ENCODE measurements at regions not wholly inside any gene's neighbourhood (a gene's known extent, or its start where the extent isn't known, plus 50 kb on each side); places are given as distances from the start of the nearest gene placed in this dataset.

- TF ChIP-seq CTCF (IDR thresholded peaks at IDR 0.05) (no peak), EZH2 (IDR thresholded peaks at IDR 0.05; ENCODE audit: borderline replicate concordance, insufficient read depth, low read depth, low read length, poor library complexity, severe bottlenecking) (no peak)
Observed at GRCh38 chr5:99169309-99169708, 240.5 kb upstream of the CHD1 start.

Measured in B cell (primary cell).